ENCODE measurements at regions not wholly inside any gene's neighbourhood (a gene's known extent, or its start where the extent isn't known, plus 50 kb on each side); places are given as distances from the start of the nearest gene placed in this dataset.
A peak's percentile ranks its signal among the peaks of the same experiment; 100 is the strongest.

GRCh38 chr4:158007566-158007965, 165.3 kb downstream of the GASK1B start:
- no peak for DNase-seq

- DNase-seq = no peak
Observed at GRCh38 chr4:158006990-158007389, 165.8 kb downstream of the GASK1B start.

GRCh38 chr4:158005021-158005420, 167.8 kb downstream of the GASK1B start:
- no peak for DNase-seq

- DNase-seq = no peak
Observed at GRCh38 chr4:158004101-158004500, 168.7 kb downstream of the GASK1B start.

GRCh38 chr4:158003212-158003611, 169.6 kb downstream of the GASK1B start:
- DNase-seq = no peak

- no peak for DNase-seq
Observed at GRCh38 chr4:158002173-158002572, 170.7 kb downstream of the GASK1B start.

GRCh38 chr4:158001756-158002155, 171.1 kb downstream of the GASK1B start:
- no peak for DNase-seq

- DNase-seq = no peak
Observed at GRCh38 chr4:157999723-158000122, 173.1 kb downstream of the GASK1B start.

GRCh38 chr4:157997296-157997695, 175.5 kb downstream of the GASK1B start:
- DNase-seq = no peak

- DNase-seq = no peak
Observed at GRCh38 chr4:157996061-157997028, 176.5 kb downstream of the GASK1B start.

GRCh38 chr4:157994863-157995262, 178.0 kb downstream of the GASK1B start:
- DNase-seq = no peak

GRCh38 chr4:157992948-157993839, 179.6 kb downstream of the GASK1B start:
- no peak for DNase-seq

GRCh38 chr4:157992038-157992705, 180.7 kb downstream of the GASK1B start:
- DNase-seq = peak; percentile 66

GRCh38 chr4:157988641-157989040, 184.2 kb downstream of the GASK1B start:
- DNase-seq = no peak

GRCh38 chr4:157984285-157984911, 188.4 kb downstream of the GASK1B start:
- DNase-seq = peak; percentile 5

GRCh38 chr4:157983300-157983699, 189.5 kb downstream of the GASK1B start:
- DNase-seq = no peak

- no peak for DNase-seq
Observed at GRCh38 chr4:157980158-157980557, 192.7 kb downstream of the GASK1B start.

- DNase-seq = peak; percentile 65
Observed at GRCh38 chr4:157978680-157979361, 194.0 kb downstream of the GASK1B start.

- DNase-seq = no peak
Observed at GRCh38 chr4:157977086-157977485, 195.7 kb downstream of the GASK1B start.

GRCh38 chr4:157973297-157973696, 199.5 kb downstream of the GASK1B start:
- DNase-seq = no peak

- no peak for DNase-seq
Observed at GRCh38 chr4:157964463-157964862, 208.4 kb downstream of the GASK1B start.
